ENCODE measurements at regions not wholly inside any gene's neighbourhood (a gene's known extent, or its start where the extent isn't known, plus 50 kb on each side); places are given as distances from the start of the nearest gene placed in this dataset.
"Not testable (repeated sequence)": the region's sequence is repeated elsewhere in the genome, so short reads cannot be mapped to it uniquely, and the experiment has no call there.

DNA sequence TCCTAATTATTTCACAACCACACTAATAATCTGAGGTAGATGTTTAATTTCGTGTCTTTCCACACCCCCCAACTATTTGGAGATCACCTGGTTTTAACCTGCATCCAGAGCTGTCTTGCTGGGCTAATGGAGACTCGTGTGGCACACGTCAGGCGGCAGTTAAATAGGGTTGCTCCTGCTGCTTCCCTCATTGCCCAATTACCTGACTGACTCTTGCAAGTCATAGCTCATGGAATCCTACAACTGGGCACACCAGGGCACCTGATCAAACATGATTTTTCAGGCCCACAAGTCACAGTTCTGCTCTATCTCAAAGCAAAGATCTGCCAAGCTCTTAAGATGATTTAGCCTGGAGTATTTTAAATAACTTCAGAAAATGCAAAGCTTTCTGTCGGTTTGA lies 1430.4 kb upstream of the ACVR2A start:
- DNase-seq: no peak

GRCh38 chr2:146413086-146413610 lies 1431.7 kb upstream of the ACVR2A start:
- DNase-seq: no peak

DNA sequence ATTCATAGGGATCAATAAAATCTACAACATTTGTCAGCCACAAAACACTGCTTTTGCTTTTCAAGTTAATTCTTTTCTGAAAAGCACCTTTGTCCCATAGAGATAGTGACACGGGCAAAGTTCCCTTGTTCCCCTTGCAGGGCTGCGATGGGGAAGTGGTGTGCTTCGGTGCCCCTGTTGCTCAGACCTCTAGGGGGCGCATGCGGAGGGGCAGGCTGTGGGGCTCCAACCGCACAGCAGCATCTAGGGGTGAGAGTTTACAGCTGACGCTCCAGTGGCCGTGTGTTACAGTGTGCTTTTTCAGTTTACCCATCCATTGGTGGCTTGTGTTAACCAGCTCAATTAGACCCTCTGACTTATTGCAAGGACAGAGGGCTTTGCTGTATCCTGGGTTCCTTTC lies 1432.2 kb upstream of the ACVR2A start:
- no peak for DNase-seq

DNA sequence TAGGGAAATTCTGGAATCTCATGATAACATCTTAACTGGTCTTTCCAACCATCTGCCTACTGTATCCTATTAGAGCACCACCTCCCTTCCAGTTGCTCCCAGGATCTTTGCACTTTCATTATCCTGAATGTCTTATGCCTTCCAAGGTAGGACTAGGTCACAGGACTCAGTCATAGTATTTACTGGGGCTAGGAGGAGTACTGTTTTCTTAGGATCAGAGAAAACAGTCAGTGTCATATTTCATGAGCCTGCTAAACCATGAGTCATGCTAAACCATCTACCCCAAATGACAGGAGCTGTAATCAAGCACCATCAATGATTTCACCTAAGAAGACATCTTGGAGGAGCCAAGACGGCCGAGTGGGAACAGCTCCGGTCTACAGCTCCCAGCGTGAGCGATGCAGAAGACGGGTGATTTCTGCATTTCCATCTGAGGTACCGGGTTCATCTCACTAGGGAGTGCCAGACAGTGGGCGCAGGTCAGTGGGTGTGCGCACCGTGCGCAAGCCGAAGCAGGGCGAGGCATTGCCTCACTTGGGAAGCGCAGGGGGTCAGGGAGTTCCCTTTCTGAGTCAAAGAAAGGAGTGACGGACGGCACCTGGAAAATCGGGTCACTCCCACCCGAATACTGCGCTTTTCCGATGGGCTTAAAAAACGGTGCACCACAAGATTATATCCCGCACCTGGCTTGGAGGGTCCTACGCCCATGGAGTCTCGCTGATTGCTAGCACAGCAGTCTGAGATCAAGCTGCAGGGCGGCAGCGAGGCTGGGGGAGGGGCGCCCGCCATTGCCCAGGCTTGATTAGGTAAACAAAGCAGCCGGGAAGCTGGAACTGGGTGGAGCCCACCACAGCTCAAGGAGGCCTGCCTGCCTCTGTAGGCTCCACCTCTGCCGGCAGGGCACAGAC lies 1439.2 kb upstream of the ACVR2A start:
- DNase-seq: not testable (repeated sequence)

GRCh38 chr2:146403546-146404160 lies 1441.2 kb upstream of the ACVR2A start:
- not testable (repeated sequence) for DNase-seq

GRCh38 chr2:146392631-146393030 lies 1452.2 kb upstream of the ACVR2A start:
- DNase-seq: no peak

- no peak for DNase-seq
These were observed 1452.6 kb upstream of the ACVR2A start for GRCh38 chr2:146392186-146392585.

DNA sequence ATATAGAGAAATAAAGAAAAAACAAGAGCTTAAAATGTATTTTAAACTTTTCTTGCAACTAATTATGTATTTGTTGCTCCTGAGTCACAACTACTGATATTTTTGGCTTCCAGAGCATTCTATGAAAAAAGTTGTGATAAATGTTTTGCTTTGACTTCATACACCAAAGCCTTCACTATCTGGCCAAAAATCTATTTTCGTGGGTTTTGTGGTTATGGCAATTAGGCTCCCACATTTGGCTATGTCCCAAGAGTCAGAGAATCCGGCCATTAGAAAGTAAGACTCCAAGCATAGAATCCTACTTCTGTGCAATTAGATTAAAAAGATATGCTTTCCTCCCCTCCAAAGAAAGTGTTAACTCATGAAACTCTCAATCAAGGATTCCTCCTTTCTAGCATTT lies 1456.1 kb upstream of the ACVR2A start:
- no peak for DNase-seq

DNA sequence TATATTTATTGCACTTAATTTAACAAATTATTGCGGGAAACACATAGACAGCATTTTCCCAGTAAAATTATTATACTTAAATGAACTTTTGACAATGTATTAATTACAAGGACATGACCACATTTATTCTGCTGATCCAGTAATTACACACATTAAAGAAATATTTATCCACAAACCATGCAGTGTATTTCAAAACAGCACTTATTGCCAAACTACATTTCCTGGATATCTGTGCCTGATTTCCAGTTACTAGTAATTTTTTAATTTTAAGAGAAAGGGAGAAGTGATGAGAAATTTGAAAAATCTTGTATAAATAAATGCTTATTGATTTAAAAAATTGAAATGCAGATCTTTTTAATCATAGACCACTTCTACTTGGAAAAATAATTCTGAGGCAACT lies 1458.7 kb upstream of the ACVR2A start:
- DNase-seq: no peak

GRCh38 chr2:146385031-146385430 lies 1459.8 kb upstream of the ACVR2A start:
- no peak for DNase-seq

GRCh38 chr2:146376511-146377064 lies 1468.2 kb upstream of the ACVR2A start:
- no peak for DNase-seq

GRCh38 chr2:146374505-146374904 lies 1470.3 kb upstream of the ACVR2A start:
- DNase-seq: no peak

GRCh38 chr2:146371364-146371763 lies 1473.5 kb upstream of the ACVR2A start:
- DNase-seq: not testable (repeated sequence)

DNA sequence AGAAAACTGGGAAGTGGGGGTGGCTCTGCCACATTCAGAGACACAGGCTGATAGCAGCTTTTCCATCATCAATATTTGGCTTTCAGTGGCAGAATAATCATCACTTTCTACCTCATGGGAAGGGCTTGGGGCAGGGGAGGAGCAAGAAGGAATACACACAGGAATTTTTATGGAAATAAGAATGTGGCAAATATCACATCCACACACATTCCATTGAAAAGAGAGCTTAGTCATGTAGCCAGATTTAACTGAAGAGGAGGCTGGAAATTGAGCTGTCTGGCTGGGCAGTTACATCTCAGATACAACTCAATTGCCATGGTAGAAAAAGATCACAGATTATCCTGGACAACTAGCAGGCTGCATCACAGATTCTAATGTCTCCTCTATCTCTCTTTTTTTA lies 1474.0 kb upstream of the ACVR2A start:
- no peak for DNase-seq

DNA sequence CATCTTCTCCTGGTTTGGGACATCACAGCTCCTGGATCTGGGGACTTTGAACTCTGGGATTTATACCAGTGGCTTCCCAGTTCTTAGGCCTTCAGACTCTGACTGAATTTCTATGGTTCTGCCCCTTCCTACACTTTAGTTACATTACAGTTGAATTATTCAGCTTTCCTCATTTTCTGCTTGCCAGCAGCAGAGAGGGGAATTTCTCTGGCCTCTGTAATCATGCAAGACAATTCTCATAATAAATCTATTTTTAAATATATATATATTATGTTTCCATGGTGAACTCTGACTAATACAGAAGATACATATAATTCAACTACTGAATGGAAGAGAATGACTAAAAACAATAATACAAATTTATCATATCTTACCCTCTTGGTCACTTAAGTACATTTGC lies 1478.6 kb upstream of the ACVR2A start:
- DNase-seq: no peak

DNA sequence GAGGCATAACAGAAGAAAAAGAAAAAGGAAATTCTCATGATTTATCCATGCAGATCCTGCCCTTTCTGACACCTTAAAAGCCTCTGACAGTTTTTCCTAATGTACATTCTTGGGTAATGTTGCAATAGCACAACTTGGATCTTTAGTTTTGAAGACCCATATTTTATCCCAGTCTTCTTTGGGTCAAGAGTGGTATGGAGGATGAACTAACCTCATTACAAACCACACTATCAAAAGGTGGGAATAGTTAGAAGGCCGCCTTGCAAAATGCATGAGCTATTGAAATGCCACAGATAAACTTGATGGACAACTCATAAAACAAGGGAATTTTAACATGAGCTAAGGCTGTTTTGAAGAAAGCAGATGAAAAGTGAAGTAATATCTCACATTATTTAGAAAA lies 1479.8 kb upstream of the ACVR2A start:
- DNase-seq: no peak

DNA sequence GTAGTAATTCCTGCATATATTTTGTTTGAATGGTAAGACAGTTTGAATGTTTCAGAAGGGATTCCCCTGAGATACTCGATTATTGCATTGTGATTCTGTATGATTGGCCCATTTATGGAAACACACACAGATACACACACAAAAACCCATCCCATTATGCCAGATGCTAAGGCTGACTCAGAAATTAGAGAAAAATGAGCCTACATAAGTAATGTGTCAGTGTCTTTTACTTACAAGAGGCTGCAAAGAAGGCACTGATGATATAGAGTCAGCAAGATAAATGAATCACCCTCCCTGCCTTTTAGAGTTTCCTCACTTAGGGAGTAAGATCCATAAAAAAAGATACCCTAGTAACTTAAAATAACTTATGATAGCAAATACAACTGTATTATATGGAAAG lies 1481.1 kb upstream of the ACVR2A start:
- DNase-seq: no peak

GRCh38 chr2:146351689-146352088 lies 1493.1 kb upstream of the ACVR2A start:
- no peak for DNase-seq

DNA sequence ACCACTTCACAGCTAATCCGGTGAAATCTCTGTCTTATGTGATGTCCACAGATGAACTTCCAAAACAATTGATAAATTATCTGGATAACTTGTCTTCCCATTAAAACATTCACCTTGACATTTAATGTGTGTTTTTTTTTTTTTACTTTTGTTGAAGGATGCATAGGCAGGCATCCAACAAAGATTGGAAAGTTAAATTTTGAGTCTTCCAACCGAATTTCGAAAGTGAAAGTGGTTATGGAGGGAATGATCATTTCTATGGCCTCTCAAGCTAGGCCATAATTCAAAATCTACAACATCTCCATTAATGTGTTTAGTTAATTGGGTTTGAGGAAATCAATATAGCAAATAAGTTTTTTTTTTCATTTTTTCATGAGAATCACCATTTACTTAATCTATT lies 1495.5 kb upstream of the ACVR2A start:
- no peak for DNase-seq

DNA sequence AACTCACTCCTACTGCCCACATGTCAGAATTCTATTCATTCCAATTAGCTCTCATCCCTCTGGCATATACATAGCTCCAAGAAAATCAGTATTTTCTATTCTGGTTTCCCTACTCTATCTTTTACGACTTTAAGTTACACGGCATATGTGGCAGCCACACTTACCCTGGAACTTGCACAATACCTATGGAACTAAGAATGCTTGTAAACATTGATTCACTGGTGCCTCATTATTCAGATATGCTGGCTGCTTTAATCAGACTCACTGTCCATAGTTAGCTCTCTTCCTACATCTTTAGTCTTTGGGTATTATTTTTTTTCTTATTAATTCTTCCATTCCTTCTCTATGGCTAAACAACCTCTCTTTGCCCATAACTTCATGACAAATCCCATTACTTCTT lies 1519.9 kb upstream of the ACVR2A start:
- no peak for DNase-seq

- no peak for DNase-seq
These were observed 1521.3 kb upstream of the ACVR2A start for GRCh38 chr2:146323564-146323963.

GRCh38 chr2:146321175-146321574 lies 1523.7 kb upstream of the ACVR2A start:
- DNase-seq: no peak

- DNase-seq: no peak
These were observed 1526.9 kb upstream of the ACVR2A start for GRCh38 chr2:146317959-146318358.

- peak; percentile 45 for DNase-seq
These were observed 1531.9 kb upstream of the ACVR2A start for GRCh38 chr2:146312899-146313298.
